Stimulated activated naive CD4-positive, alpha-beta T cell treated with Interleukin-2 at 50 U/mL for 16 hours (primary cell): ENCODE measurements at regions not wholly inside any gene's neighbourhood (a gene's known extent, or its start where the extent isn't known, plus 50 kb on each side); places are given as distances from the start of the nearest gene placed in this dataset.

Source experiments
- DNase-seq: peaks from one replicate; lab custom pipeline; 2025; lab: John Stamatoyannopoulos, UW

DNA sequence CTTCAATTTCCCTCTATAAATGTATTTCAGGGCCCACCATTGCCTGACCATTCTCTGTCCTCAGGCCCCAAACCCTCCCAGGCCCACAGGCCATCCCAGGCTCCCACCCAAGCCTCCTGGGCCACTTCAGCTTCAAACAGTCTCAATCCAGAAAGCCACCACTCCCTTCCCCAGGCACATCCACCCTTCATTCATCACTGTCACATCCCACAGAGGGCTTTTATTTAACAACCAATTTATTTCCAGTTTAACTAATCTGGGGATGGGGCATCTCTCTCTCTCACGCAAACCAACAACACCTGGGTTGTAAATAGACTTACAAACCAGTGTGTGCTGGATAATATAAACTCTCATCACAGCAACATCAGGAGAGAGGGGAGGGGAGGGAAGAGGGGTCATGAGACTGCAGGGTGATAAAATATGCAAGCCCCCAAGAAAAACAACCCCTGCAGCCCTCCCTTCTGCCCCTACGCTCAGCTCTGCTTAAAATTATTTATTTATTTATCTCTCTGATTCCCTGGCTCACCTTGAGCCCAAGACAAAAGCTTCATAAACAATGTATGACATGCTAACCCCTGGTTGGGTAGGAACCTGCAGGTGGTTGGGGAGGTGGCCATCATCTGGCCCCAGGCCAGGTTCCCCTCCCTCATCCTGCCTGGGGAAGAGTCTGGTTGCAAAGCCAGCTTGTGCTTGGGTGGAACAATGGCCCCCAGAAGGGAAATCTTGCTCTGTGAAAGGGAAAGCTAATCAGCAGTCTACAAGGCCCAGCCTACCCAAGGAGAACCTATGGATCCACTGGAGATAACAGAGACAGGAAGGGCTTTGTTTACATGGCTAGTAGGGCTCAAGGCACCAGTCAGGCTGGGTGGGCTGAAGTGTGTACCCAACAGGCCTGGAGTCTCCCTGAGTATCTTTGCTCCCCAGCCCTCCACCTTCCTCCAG is 359.2 kb downstream of the BUD13 start:
- DNase-seq, result no peak

DNA sequence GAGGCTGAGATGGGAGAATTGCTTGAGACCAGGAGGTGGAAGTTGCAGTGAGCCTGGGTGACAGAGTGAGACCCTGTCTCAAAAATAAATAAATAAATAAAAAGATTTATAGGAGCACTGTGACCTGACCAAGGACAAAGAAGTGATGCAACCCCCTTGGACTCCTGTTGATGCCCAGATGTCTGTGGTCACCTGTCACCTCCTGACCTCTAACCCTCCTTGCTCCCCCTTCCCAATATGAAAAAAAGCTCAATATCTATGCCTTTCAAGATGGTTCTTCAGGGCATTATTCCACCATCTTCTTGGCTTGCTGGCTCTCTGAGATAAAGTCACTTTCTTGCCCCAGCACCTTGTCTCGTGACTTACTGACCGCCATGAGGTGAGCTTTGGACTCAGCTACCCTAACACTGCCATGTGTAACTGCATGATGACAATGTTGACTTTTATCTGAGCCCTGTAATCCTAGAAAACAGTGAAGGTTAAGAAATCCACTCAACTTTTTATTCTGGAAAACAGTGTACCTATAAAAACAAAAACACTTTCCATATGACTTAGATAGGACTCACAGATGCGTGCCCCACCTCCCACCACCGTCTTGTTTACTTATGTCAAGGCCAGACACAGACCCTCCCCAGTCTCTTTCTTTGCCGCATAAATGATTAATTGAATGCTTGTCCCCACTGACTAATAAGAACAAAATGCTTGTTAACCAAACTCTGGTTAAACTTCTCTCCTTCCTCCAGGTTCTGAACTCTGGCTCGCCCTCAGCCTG is 360.5 kb downstream of the BUD13 start:
- DNase-seq, result no peak

DNA sequence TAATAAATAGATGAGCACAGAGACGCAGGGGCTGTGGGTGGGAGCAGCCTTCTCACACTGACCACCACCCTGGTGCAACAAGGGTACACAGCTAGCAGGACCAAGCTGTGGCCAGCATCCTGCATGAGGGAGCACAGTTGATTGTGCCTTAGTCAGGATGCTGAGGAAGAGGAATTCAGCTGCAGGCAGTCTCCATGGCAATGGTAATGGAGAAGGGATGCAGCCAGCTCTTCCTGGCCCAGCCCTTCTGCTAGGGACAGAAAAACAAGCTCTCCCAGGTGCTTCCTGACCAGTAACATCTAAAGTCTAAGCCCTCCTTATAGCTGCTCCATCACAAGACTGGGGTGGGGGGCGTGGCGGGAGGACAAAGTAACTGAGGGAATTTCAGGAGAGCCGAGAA is 363.5 kb downstream of the BUD13 start:
- DNase-seq, result no peak

DNA sequence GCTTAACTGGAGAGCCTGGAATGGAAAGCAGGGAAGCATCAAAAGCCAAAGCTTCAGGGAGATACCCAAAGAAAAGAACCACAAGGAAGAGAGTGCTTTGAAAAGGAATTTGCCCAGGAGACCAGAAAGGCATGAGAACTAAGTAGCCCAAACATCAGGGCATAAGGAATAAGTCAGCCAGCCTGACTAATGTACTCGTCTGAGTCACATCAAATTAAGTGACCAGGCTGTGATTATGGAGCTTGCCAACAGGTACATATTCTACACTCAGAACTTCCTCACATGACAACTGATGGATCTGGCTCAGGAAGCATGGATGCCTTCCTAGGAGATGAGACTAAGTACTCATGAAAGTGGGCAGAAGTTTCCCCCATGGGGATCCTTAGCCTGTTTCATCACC is 366.7 kb downstream of the BUD13 start:
- DNase-seq, result no peak

DNA sequence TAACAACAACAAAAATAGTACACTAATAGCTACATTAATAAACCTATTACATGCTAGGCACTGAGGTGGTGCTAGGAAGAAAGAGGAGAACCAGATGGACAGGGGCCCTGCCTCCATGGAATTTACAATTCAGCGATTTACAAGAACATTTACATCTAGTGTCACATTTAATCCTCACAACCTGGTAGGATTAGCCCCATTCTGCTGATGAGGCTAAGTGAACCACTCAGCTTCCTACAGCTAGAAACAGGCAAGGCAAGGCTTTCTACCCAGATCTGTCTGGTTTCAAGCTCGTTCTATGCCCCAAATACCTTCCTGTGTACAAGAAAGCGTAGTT is 368.4 kb downstream of the BUD13 start:
- DNase-seq, result no peak

DNA sequence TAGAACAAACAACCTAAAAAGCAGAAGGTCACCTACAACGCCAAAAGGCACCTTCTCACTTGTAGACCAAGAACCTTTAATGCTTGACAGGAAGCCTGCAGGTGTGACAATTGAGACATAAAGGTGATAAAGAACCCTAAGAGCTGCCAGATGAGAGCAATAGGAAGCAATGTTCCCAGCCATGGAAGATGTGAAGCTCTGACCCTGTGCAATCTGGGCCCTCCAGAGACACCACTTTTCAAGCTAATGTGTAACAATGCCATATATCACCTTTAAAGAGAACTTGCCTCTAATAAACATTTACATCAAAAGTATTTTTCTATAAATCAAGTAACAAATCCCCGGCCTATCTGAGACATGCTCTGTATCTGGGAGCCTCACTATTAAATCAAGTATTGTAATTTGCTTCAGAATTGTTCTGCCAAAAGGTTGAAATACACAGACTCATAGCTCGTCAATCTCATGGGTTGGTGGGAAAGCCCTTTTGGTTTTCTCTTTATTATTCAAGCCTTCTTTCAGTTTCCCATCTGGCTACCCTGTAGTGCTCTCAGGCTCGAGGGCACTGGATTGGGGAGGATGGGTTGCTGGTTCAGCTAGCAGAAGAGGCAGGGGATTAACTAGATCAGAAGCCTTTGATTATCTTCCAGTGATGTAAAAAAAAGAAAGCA is 368.9 kb downstream of the BUD13 start:
- no peak for DNase-seq

DNA sequence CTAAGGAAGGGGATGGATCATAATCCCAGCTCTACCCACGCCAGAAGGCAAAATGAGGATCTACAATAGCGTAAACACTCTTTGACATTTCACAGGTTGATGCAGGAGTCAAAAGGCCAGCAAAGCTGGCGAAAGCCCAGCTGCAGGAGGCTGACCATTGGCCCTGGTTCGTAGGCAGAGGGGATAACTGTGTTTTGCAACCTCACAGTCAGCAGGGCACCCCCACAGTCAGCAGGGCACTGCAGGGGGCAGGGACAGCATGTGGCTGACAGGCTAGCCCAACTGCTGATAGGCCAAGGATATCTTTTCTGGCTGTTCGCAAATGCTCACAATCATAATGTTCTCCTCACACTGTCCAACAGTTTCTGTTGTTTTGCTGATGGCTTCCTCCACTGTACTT is 372.7 kb downstream of the BUD13 start:
- no peak for DNase-seq

DNA sequence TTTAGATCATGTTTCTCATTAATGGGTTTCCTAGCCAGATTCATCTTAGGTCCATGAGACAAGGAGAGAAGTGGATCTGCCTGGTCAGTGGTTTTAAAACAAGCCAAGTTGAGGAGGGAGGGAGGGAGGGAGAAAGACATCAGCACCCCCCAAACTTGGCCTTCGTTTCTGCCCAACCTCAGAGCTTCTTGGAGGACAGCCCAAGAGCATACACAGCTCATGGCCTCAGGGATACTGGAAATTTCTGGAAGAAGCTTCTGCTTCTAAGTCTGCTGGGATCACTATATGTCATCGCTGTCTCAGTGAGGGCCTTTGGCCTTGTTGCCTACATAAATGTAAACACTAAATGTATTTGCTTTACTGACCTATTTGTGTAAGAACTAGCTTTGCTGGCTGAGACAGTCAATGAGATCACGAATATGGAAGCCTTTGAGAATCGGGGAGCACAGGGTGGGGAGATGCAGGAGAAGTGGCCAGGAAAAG is 375.1 kb downstream of the BUD13 start:
- DNase-seq, result no peak

DNA sequence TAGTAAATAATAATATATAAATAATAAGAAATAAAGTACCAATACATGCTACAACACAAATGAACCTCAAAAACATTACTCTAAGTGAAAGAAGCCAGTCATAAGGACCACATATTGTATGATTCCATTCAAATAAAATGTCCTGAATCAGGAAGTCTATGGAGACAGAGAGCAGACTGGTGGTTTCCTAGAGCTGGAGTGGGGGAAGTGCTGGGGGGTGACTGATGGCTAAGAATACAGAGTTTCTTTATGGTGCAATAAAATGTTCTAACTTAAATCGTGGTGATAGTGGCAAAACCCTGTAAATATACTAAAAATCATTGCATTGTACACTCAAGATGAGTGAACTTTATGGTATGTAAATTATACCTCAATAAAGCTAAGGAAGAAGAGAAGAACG is 376.5 kb downstream of the BUD13 start:
- no peak for DNase-seq

DNA sequence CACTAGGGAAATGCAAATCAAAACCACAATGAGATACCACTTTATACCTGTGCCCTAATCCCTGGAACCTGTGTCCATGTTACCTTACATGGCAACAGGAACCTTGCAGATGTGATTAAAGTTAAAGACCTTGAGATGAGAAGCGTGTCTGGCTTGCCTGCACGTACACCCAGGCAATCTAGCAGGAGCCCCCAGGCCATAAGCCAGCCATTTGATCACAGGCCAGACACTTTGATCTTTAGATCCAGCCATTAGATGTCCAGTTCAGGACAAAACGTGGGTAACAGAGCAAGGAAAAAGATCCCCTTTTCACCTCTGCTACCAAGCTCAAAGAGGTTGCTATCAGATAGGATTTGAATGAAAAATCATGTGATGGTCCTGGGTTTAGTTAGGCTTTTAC is 378.8 kb downstream of the BUD13 start:
- no peak for DNase-seq

DNA sequence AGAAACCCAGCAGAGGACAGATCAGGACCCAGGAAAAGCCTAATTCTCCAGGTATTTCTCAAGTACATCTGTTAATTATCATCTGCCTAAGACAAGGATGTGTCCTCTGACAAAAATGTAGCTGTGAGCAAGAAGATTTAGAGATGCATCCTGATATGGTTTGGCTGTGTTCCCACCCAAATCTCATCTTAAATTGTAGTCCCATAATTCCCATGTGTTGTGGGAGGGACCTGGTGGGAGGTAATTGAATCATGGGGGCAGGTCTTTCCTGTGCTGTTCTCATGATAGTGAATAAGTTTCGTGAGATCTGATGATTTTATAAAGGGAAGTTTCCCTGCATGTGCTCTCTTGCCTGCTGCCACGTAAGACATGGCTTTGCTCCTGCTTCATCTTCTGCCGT is 381.8 kb downstream of the BUD13 start:
- no peak for DNase-seq

DNA sequence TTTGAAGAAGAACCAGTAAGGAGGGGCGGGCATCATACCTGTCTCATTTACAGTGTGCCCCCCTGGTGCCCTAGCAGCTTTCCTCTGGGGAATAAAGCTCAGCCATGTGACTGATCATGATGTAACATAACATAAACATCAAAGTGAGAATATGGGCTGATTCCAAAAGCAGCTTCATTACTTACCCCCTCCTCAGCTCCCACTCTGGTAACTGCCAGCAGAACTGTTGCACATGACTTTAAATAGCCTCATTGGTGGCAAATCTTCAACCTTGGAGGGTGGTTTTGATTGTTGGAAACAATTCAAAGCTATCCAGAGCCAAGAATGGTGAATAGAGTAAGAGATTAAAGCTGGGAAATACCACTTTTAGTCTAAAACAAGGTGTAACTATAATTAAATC is 384.6 kb downstream of the BUD13 start:
- no peak for DNase-seq

DNA sequence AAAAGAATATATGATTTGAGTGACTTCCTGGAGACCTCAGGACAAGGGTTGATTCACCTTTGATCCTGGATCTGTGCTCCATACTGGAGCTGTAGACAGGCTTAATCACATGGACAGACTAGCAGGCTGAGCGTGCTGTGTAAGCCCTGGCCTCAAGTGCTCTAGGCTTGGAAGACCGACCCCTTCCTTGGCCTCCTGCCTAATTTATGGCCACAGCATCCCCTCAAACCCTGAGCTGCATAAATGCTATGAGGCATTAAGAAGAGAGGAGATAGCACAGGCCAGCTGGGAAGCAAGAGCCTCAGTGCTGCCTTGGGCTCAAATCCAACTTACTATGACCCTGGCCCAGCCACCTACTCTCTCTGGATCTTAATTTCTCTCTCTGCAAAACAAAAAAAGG is 385.1 kb downstream of the BUD13 start:
- no peak for DNase-seq

DNA sequence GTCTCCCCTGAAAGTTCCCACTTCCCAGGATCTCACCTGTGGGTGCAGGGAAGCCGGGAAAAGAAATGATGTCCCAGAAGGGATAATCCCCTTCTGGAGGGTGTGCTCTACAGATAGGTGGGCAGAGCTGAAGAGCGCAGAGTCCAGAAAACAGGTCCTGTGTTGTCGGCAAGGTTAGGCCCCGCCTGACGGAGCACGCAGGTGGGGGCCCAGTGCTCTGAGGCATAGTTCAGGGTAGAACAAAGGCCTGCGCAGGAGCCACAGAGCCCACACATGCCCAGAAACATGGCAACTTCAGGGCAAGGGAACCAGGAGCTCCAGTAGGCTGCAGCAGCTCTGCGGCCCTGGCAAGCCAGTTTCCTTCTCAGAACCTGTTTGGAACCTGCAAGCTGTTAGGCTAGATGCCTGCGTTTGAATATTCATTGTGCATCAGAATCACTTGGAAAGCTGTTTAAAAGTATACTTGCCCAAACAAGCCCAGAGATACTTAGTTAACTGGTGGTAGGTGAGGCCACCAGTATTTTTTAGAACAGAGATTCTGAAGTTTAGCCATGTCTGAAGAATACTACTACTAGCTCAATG is 386.6 kb downstream of the BUD13 start:
- DNase-seq, result no peak

DNA sequence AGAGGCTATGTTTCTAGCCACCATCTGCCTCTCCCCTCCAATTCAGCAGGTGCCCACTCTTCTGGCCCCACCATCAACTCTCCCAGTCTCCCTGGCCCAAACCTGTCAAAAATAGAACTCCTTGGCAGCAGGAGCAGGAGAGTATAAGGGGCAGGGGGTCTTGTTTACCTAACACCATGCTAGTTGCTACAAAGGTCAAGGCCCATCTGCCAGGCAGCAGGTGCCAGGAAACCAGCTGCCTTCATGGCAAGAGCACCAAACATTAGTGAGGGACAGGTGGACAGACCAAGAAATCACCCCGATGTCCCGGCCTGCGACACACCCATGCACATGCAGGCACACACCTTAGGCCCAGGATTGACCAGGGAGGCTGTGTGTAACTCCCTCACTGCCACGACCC is 387.9 kb downstream of the BUD13 start:
- no peak for DNase-seq

DNA sequence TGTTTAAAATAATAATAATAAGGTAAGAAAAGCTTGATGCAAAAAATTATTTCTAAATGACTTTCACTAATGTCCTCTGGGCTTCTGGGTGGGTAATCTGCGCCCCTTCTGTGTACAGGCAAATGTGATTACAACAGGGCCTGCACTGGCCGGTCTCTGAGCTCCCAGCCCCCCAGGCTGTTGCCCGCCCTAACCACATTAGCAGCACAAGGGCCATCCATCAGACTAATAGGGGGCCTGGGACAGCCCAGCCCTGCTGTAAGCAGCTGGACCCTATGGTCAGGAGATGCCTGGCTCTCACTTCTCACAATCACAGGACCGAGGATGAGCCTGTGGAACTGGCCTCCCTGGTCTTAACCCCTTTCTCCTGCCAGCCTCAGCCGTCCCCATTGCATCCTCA is 388.4 kb downstream of the BUD13 start:
- DNase-seq, result no peak

DNA sequence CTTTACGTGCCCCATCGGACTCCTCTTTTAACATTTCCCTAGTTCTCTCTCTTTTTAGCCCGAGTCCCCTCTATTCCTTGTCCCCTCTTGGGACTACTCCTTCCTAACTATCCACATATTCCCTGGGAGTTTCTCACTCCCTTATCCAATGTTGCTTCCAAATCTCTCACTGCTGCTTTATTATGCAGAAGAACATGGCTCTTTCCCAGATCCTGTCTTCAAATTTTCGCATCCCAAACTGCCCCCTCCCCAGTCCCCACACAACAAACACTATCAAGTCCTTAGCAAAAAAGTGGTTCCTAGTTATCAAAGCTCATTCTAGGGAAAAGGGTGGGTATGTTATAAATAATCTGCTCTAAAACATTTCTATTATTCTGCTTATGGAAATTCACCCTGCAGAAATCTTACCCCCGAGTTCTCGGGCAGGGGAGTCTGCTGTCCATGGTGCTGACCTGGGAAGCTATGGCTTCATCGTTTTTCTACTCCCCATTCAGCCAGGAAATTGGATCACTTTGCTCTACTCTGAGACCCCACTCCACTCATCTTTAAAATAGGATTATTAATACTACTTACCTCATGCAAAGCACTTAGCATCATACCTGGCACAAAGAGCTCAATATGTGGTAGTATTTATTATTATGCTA is 393.5 kb downstream of the BUD13 start:
- no peak for DNase-seq

DNA sequence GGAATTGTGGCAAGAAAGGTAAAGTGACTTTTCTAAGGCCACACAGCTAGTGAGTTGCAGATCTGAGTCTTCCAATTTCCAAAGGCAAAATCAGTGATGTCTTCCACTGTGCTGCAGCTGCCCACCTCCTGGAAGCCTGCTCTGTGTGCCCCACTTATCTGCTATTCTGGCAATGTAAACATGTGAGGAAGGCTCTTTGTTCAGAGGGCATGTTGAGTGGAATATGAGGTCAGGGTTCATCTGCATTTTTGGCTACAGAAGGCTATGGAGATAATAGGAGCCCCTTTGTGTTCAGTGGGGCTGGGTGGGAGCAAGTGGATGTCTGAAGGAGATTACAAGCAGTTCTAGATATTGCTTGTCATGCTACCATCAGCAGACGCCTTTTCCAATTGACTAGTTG is 396.2 kb downstream of the BUD13 start:
- DNase-seq, result no peak

DNA sequence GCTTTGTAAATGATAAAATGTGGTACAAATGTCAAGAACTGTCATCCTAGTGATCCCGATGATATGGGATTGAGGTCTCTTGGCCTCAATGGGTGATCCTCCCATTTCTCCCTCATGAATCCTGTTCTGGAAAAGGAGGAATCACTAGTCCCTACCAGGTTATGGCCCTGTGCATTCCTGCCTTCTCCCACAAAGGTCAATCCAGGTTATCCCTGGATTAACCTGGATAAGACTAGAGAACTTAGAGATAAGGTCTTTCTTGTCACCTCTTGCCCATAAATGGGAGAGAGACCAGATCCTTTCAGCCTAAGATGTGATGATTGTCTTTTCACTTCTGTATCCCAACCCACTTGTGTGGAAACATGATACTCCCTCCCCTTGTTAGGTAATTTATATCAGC is 396.7 kb downstream of the BUD13 start:
- no peak for DNase-seq

DNA sequence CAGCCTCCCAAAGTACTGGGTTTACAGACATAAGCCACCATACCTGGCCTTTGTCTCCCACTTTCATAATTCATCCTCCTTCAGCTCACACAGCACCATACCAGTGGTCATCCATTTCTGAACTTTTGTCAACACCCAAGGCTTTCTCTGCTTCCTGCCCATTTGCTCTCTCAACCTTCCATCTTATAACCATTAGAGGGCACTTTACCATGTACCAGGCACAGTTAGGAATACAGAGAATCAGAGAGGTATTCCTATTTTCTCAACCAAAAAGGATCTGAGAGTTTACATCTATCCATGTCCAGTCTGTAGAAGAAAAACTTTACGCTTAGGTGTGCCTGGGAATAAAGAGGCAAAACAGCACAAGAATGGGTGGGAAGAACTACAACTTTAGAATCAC is 397.6 kb downstream of the BUD13 start:
- DNase-seq, result no peak

DNA sequence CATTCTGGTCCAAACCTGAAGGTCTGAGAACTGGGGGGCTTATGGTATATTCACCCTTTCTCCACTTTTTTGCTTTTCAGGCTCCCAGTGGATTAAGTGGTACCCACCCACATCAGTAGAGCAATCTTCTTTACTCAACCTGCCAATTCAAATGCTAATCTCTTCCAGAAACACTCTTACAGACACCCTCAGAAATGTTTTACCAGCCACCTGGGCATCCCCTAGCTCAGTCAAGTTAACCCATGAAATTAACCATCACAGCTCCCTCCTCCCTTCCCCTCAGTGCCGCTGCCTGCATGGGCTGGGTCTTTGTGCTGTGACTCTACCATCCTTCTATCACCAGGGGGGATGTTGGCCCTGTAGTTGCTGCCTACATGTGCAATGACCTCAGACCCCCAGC is 398.7 kb downstream of the BUD13 start:
- DNase-seq, result no peak
